ENCODE measurements at regions not wholly inside any gene's neighbourhood (a gene's known extent, or its start where the extent isn't known, plus 50 kb on each side); places are given as distances from the start of the nearest gene placed in this dataset.

DNA sequence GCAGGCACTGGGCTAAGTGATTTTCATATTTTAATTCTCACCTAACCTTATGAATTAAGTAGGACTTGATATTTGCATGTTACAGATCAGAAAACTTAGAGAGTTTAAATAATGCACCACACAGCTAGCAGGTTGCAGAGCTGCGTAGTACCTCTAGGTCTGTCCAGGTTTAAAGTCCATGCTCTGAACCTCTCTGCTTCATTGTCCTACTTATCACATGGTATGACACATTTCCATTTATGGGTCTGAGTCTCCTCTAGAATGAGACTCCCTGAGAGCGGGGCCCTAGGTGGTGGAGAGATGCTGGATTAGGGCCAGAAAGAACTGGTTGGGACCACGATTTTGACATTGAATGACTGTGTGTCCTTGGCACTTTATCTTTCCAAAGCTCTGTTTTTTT is 102.5 kb upstream of the USP24 start:
- TF ChIP-seq, protein P1, sequence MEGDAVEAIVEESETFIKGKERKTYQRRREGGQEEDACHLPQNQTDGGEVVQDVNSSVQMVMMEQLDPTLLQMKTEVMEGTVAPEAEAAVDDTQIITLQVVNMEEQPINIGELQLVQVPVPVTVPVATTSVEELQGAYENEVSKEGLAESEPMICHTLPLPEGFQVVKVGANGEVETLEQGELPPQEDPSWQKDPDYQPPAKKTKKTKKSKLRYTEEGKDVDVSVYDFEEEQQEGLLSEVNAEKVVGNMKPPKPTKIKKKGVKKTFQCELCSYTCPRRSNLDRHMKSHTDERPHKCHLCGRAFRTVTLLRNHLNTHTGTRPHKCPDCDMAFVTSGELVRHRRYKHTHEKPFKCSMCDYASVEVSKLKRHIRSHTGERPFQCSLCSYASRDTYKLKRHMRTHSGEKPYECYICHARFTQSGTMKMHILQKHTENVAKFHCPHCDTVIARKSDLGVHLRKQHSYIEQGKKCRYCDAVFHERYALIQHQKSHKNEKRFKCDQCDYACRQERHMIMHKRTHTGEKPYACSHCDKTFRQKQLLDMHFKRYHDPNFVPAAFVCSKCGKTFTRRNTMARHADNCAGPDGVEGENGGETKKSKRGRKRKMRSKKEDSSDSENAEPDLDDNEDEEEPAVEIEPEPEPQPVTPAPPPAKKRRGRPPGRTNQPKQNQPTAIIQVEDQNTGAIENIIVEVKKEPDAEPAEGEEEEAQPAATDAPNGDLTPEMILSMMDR (IDR thresholded peaks at IDR 0.05): no peak
- TF ChIP-seq EZH2phosphoT487 (IDR thresholded peaks at IDR 0.05): no peak

Measured in neural progenitor cell (in vitro differentiated cells).